Breast epithelium (tissue), 3 donors: ENCODE measurements at regions not wholly inside any gene's neighbourhood (a gene's known extent, or its start where the extent isn't known, plus 50 kb on each side); places are given as distances from the start of the nearest gene placed in this dataset.

ENCODE experiments used
- POLR2A ChIP-seq: fragments of 450-650 bp; IDR thresholded peaks from one replicate; pipeline ENCODE4 v1.6.1; 2016; ENCODE audit warnings: antibody characterized with exemption, mild to moderate bottlenecking, moderate library complexity
- POLR2AphosphoS5 ChIP-seq, 3 donors: sonication (generic); formaldehyde crosslinking; IDR thresholded peaks; one replicate each; pipeline ENCODE4 v1.6.1; 2017; ENCODE audit warnings: antibody characterized with exemption in 3 of 3
- TF ChIP-seq, protein P1 (sequence below), 3 donors: fragments of 450-650 bp; IDR thresholded peaks; one replicate each; pipeline ENCODE4 v1.5.1; 2016 to 2017; ENCODE audit warnings: antibody characterized with exemption in 3 of 3, mild to moderate bottlenecking in 3 of 3, moderate library complexity in 3 of 3

DNA sequence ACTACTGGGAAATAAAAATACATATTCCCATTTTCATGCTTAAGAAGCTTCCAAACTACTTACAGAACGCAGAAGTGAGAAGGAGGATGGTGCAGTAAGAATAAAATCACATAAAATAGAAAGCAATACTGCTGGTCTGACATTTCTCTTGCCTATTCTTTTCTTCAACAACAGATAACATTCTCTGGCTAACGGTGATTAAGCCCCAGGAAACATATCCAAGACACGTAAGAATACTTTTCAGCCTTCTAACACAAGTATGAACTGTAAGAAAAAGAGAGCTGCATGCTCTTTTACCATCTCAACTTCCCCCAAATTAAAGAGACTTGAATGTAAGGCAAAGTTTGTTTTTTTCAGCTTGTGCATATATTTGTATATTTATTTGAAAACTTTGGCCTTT lies 156.1 kb upstream of the TARS1 start:
- TF ChIP-seq, protein P1, sequence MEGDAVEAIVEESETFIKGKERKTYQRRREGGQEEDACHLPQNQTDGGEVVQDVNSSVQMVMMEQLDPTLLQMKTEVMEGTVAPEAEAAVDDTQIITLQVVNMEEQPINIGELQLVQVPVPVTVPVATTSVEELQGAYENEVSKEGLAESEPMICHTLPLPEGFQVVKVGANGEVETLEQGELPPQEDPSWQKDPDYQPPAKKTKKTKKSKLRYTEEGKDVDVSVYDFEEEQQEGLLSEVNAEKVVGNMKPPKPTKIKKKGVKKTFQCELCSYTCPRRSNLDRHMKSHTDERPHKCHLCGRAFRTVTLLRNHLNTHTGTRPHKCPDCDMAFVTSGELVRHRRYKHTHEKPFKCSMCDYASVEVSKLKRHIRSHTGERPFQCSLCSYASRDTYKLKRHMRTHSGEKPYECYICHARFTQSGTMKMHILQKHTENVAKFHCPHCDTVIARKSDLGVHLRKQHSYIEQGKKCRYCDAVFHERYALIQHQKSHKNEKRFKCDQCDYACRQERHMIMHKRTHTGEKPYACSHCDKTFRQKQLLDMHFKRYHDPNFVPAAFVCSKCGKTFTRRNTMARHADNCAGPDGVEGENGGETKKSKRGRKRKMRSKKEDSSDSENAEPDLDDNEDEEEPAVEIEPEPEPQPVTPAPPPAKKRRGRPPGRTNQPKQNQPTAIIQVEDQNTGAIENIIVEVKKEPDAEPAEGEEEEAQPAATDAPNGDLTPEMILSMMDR (IDR thresholded peaks at IDR 0.05), result no peak
- TF ChIP-seq POLR2A, result no peak
- no peak for TF ChIP-seq POLR2AphosphoS5 (IDR thresholded peaks at IDR 0.05)
